NCI-H146 (cell line): ENCODE measurements at regions not wholly inside any gene's neighbourhood (a gene's known extent, or its start where the extent isn't known, plus 50 kb on each side); places are given as distances from the start of the nearest gene placed in this dataset.
"Not testable (repeated sequence)": the region's sequence is repeated elsewhere in the genome, so short reads cannot be mapped to it uniquely, and the experiment has no call there.

Experiments
- DNase-seq: peaks from one replicate; lab custom pipeline; 2025; lab: John Stamatoyannopoulos, UW

DNA sequence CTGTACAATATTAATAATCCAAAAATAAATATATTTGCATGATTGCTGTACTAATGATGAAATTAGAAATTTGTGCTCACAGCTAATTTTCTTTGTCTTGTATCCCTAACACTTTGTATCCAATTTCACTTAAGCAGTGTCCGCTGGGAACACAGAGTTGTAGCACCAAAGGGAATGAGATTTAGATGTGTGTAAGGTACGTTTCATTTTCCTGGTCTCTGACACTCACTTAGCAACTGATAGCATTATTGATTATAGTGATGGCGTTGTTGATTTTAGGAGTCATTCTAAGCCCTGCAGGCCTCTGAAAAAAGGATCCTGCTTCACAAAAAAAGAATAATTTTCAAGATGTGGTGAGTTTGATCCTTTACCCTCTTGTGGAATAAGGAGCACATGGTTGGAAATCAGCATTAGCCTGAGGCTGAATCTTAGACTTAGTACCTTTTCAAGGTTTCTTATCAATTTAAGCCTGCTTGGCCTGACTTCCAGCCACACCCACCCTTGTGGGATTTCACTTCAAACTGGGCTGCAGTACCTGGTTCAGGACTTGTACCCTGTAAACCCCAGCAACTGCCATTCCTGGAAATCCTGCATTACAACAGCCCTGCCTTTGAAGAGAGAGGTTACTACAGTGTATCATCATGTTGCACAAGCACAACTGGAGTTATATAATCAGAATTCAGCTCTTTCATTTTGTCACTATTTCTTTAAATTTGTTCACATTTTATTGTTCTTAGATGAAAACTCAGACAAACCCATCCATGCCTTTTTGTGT, 116.2 kb downstream of the RND3 start:
- DNase-seq = peak; percentile 7

DNA sequence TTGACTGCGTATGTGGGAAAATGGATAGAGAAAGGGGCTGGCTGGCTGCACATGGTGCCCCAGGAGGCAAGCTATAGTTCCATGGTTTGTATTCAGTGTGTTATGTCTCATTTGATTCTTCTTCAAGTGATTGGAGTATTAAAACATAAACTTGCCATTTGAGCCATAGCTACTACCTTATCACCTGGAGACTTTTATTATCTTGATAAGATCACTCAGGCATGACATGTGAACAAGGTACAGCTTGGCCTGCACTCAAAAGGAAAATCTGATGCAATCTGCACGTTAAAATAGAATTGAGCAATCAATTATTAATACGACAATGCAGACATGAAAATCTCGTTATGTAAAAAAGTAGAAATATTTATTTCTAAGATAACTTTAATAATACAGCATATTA, 116.9 kb downstream of the RND3 start:
- DNase-seq = peak; percentile 19

DNA sequence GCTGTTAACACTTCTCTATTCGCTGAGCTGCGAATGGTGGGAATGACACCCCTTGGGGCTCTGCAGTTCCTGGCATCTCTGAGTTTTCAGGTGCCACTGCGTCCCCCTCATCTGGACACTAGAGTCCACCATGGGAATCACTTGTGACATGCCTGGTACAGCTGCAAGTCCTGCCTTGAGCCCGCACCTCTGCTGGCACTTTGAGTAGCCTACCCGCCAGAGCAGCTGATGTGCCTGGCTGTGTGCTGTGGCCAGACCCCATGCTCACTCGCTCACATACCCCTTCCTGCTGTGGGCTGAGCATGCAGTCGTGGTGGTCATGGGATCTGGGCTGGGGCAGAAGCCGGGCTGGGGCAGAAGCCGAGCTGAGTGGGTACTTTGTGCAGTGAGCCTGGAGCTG, 117.6 kb downstream of the RND3 start:
- no peak for DNase-seq

DNA sequence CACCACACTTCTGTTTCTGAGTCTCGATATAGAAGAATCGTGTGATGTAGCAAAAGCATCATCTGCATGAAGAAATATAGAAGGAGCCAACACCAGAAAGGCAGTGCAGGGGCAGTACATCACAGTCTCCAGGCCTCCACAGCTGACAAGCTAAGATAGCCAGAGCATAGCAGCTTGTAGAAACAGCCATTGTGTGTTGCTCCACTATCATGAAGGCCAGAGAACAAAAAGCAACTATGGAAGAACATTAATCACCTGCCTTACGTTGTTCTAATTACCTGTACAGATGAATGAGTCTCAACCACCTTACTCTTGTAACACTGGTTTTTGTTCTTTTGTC, 129.0 kb downstream of the RND3 start:
- peak; percentile 8 for DNase-seq

DNA sequence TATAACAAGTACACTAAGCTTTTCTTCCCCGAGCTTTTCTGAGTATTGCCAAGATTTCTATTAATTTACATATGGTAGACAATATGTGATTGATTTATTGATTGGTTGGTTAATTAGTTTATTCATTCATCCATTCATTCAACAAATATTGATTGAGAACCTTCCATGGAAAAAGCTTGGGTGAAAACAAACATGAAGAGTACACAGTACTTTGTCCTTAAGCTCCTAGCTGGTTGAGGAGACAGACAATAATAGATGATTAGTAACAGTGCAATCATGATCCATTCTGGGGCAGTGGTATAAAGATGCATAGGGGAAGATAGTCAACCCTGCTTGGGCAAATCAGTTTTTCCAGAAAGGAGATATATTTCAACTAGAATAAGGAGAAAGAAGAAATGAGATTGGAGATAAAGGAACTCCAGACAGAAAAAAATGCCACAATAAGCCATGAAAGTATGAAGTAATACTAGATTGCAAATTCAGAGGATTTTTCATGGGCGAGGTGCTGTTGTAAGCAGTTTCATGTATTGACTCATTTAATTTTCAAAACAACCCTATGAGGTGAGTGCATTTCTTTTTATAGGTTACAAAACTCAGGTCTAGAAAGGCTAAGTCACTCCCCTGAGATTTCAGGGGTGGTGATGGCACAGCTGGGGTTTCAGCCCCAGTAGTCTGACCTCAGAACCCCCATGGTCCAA, 129.5 kb downstream of the RND3 start:
- peak; percentile 31 for DNase-seq

DNA sequence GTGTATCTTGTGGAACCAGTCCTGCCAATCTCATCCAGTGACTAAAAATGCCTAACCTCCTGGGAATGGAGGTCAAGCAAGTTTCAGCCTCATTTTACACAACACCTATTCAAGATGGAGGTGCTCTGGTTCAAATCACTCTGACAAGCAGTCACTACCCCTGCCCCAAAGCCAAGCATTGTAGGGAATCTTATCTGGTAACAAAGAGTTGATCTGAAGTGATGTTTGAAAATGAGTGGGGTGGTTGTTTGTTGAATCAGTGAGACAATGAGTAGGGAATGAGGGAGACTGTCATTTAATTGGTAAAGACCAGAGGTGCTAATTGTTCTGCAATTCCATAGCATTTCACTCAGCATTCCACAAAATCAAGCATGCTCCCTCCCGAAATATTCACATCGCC, 132.0 kb downstream of the RND3 start:
- DNase-seq = no peak

DNA sequence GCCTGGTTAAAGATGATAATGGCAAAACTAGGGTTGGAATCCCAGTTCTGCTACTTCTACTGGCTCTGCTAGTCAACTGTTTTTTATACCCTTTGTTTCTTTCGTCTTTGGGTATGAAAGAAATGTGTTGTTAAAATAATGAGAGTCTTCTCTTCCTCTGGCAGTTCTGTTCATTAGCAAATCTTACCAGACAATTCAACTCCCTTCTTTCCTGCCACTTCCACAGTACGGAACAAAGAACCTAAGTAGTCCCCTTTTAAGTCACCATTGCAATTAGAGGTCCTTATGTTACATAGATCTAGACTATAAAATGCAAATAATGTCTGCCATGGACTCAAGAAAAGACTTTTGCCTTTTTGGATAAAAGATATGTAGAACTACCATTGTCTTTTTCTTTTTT, 134.1 kb downstream of the RND3 start:
- DNase-seq = no peak

DNA sequence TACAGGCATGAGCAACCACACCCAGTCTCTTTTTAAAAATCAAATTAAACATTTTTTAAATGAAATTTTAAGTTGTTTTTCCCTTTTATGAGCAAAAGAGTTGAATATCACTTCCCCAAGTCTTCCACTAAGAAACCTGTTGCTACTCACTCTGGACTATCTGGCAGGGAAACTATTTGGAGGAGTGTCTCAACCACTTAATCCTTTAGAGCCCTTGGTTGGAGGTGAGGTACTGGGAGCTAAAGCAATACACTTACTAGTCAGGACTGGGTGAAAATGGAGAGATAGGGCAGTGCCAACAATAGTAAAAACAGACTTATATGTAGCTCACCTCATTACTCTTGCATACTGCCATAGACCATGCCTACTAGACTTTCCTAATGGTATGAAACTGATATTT, 135.5 kb downstream of the RND3 start:
- DNase-seq = no peak

DNA sequence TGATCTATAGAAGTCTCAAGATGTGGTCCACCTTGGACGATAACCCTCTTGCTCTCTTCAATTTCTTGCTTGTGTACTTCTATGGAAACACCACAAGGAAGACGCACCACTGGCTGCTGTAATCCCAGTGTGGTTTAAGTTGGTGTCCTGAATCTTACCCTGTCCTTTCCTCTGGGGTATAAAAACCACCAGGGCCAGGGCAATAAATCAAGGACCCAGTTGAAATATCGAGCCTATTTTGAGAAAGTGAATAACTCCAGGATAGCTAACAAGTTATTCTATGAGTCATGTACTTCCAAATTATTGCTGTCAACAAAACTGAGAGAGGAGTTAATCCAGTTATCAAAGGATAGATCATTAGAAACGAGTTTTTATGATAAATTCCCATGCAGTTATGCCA, 137.0 kb downstream of the RND3 start:
- no peak for DNase-seq

DNA sequence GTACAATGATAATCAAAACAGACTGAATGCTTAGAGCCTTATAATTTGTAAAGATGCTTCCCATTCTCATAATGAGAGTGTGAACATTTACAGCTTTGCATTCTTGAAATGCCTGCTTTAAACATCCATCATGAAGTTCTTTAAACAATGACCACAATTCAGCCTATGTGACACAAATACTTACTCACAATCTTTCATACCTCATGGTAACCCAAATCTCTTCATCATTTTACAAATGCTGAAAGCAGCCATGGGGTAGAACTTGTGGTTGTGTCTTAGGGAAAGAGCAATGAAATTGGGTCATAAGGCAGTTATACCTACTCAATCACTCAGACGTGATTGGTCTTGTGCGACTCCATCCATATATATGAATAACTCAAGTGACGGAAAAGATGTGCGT, 140.7 kb downstream of the RND3 start:
- DNase-seq = no peak

DNA sequence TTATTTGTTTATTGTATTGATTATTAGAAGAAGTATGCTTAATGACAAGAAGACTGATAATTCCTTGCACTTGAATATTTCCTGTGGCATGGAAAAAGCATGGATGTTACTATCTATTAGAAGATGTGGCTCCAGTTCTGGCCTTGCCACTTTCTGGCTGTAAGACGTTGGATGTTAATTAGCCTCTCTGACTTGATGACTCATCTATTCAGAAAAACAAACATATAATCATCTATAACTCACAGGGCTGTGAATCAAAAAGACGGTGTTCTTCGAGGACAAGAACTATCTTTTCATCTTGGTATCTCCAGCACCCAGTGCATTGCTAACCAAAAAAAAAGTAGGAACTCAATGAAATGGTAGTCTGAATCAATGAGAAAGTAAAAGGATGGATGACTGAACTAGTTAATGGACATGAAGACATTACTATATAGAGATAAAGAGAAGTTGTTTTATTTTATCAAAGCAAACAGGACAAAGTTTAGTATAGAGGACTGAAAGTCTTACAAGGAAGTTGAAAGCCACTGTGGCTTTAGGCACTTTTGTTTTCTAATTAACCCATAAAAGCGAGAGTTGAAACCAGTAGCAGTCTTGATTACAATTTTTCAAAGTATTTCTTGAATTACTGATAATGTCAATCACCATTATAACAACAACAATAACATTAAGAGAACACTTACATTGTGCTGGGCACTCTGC, 145.3 kb downstream of the RND3 start:
- DNase-seq = no peak

DNA sequence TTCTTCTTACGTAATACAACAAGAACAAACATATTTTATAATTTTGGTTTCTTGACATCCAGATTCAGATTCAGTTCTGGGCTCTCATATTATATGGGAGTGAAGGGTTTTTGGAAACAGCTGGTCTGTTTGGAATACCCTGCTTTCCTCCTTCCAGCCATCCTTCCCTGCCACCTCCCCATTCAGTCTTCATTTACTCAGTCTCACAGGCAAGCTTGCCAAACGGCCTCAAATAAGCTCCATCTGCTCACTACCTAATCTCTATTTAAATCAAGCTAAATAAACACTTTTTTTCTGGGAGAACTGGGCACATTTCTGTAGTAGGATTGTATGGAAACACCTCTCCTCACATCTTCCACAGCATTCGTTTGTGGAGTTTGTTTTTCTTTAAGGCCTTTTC, 147.5 kb downstream of the RND3 start:
- DNase-seq = peak; percentile 74

DNA sequence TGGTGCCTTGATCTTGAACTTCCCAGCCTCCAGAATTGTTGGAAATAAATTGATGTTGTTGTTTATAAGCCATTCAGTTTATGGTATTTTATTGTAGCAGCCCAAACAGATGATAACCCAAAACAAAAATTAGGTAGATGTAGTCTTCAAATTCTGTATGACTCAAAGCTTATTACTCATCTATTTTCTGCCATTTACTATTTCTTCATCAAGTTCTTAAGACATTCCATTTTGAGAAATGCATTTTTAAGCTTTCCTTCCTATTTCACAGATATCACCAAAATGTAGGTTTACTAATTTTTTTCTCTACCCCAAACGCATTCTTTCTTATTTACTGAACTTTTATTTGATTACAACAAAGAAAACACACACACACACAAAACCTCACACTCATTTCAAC, 148.2 kb downstream of the RND3 start:
- DNase-seq = no peak

DNA sequence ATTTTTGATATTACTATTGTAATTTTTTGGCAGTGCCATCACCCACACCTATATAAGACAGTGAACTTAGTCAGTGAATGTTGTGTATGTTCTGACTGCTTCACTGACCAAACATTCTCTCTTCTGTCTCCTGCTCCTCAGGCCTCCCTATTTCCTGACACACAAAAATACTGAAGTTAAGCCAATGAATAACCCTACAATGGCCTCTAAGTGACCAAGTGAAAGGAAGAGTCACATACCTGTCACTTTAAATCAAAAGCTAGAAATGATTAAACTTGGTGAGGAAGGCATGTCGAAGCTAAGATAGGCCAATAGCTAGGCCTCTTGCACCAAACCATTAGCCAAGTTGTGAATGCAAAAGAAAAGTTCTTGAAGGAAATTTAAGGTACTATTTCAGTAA, 151.9 kb downstream of the RND3 start:
- no peak for DNase-seq

DNA sequence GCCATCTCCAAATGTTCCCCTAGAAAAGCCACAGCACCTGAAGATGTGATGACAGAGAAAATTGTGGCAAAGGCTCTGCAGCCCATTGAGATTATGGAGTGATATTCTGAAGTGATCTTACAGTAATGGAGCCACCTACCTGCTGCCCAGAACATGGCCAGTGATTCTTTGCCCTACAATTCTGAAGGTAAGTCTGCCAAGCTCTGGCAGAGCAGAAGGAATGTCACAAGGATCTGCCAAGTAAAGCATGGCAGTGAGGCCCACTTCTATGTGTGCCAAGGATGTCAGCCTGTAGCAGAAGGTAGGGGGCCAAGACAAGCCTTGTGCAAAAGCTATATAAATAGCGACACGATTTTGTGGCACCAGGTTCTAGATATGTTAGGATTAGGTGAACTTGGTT, 155.1 kb downstream of the RND3 start:
- no peak for DNase-seq

DNA sequence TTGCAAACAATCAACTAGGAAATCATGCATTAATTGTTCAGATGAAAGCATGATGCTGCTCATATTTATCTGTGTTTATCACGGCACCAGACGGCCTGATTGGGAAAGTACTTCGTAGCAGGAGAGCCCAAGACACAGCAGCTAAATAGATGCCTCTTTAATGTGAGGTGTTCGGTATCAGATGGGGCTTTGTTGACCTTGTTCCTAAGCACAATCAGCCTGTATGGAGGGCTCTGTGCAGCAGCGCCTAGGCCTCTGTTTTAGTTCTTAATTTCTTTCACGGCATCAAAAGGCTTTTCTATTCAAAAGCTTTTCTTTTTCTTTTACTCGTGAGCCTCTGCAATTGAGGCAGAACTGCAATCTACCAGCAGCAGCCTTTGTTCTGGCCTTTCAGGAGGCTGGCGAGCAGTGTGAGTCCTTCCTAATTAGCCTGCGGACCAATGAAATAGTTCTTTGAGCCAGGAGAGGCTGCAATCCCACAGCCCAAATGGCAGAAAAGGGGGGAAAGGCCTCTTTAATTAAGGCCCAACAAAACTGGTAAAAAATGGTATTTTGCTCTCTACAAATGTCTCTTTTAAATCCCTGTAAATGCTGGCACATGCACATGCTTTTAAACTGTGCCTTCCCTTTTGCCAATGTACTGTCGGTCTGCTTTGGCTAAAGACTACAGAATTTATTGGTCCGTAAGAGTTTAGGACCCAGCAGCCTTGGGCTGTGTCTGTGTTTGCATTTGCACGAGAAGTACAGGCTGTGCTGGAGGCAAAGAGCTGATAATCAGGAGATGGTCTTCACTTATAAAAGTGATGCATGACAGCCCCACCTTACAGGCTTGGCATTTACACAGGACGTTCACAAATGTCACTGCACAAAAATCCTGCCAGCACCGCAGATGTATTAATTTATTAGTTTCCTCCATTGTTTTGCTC, 159.6 kb downstream of the RND3 start:
- peak; percentile 58 for DNase-seq

DNA sequence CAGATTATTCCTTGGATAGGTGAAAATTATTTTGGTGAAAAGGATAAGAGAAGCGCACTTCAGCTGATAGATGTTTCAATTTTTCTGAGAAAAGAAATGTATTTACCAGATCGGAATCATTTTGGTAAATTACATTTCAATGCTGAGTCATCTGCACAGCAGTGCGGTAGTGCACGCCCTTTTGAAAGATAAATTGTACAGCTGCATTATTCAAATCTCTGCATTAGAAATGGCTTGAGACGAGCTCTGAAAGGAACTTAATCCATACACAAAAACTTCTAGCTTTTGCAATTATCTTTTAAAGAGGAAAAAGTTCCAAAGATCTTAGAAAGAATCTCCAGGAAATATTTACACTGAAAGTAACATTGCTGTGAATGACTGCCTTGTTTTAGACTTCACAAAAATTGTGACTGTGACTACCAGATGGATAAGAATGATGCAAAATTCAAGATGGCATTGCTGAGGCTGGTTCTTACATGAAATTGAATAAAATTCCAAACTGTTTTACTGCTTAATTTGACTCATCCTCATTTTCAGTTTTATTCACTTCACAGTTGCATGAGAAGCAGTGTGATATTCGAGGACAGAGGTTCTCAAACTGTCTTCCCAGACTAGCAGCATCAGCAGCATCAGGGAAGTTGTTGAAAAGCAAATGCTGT, 161.7 kb downstream of the RND3 start:
- no peak for DNase-seq

DNA sequence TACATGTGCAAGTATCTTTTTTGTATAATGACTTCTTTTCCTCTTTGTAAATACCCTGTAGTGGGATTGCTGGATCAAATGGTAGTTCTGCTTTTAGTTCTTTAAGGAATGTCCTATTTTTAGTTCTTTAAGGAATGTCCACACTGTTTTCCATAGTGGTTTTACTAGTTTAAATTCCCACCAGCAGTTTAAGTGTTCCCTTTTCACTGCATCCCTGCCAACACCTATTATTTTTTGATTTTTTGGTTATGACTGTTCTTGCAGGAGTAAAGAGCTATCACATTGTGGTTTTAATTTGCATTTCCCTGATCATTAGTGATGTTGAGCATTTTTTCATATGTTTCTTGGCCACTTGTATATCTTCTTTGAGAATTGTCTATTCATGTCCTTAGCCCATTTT, 164.4 kb downstream of the RND3 start:
- not testable (repeated sequence) for DNase-seq

DNA sequence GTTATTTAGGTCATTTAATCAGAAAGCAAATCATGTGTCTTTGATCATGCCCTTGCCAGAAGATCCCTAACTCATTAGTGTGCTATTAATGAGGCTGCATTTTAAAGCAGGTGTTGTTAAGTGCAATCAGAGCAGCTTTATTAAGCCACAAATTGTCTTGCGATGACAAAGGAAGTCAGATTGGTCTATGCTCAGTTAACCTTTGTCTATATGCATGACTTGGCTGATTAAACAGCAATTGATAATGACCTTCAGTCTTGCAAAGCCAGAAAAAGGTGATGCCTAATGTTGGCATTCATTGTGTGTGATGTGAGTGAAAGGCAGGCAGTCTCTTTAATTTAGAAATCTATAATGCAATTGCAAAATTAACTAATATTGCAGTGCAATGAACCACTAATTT, 166.9 kb downstream of the RND3 start:
- peak; percentile 64 for DNase-seq

DNA sequence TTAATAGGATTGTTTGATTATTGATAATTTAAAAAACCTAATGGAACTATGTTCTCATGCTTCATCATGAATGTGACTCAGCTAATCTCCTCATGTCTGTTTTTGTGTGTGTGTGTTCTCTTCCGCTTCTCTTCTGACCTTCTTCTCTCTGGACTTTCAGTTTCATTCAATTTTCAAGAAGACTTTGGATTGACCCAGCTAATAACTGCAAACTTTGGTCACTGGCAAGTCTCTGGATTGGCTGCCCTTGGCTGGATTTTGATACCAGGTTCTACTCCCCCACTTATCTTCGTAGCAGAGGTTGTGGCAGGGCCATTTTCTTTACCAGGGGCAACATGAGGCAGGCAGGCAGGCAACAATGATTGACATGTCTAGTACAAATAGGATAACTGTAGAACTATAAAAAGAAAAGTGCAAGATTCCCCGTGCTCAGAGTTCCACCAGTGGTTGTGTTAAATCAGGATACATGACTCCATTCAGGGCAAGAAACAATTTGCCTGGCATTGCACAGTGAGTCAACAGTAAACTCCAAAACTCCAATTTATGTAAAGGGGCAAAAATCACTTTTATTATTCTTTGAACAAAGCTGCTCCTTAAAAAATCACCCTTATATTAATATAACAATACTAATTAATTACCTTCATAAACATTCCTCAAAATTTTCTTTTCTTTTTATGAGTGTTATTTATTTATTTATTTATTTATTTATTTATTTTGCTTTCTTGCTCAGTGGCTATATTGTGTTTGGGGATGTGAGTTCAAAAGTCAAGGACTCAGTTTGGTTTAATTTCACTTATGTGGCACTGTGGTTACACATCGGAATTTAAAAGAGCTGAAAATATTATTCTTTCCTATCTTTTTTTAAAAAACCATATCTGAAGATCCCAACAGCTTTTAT, 167.6 kb downstream of the RND3 start:
- no peak for DNase-seq

DNA sequence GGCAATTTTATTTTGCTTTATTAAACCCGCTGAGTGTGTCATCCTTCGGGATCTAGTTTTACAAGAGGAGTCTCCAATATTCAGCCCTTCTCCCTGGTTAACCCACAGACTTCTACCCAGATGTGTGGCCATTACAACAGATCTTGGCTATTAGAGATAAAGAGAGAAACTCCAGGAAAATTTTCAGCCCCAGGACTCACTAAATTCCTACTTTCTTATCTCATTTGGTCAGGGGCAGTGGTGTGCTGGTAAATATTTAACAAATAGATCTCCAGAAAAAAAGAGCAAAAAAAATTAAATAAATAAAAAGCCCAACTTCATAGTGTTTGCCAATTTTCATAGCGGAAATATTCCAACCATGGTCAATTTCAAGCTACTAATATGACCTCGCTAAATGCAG, 168.4 kb downstream of the RND3 start:
- DNase-seq = no peak
